GM04503 (cell line): ENCODE measurements at regions not wholly inside any gene's neighbourhood (a gene's known extent, or its start where the extent isn't known, plus 50 kb on each side); places are given as distances from the start of the nearest gene placed in this dataset.

Experiments
- DNase-seq: peaks from one replicate; pipeline ENCODE4 v3.0.0-alpha.2; 2012; ENCODE audit warnings: low read depth

DNA sequence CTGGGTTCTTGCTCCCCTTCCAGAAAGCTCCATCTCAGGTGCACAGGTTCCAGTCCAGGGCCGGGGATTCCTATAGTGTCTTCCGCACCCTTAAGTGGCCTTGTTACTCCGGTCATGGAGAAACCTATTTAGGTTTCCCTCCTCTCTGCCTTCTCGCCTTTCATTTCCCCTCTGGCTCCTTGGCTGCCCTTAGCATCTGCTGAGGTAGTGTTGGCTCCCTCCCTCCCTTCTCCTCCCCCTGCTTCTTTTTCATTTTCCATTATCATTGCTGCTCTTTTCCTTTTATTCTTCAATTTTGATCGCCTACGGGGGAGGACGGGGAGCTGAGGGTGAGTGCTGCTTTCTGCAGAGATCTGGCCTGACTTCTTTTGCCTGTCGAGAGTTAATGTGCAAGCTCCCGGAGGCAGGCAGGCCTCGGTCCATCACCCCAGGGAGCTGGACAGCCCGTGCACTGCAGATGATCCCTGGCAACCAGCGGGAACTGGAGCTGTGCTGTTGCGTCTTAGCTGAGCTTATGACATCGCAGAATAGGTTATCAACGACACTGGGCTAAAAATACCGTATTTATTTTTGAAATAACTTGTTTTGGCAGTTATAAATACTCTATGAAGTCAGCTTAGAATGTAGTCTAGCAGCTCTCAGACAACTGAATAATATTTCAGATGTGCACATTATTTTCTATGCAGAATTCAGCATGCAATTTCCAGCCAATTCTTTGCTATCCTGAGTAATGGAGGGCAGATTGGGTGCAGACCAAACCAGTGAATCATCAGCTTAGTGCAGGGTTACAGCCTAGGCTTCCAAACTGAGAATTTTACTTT, 141.9 kb downstream of the SLC4A3 start:
- DNase-seq = no peak

GRCh38 chr2:219772103-219772635, 144.7 kb downstream of the SLC4A3 start:
- no peak for DNase-seq

- no peak for DNase-seq
These were observed 145.3 kb downstream of the SLC4A3 start for GRCh38 chr2:219772697-219773096.

GRCh38 chr2:219775506-219775905, 148.1 kb downstream of the SLC4A3 start:
- no peak for DNase-seq

GRCh38 chr2:219777388-219777787, 150.0 kb downstream of the SLC4A3 start:
- DNase-seq = no peak

- DNase-seq = no peak
These were observed 150.8 kb downstream of the SLC4A3 start for GRCh38 chr2:219778189-219778588.

DNA sequence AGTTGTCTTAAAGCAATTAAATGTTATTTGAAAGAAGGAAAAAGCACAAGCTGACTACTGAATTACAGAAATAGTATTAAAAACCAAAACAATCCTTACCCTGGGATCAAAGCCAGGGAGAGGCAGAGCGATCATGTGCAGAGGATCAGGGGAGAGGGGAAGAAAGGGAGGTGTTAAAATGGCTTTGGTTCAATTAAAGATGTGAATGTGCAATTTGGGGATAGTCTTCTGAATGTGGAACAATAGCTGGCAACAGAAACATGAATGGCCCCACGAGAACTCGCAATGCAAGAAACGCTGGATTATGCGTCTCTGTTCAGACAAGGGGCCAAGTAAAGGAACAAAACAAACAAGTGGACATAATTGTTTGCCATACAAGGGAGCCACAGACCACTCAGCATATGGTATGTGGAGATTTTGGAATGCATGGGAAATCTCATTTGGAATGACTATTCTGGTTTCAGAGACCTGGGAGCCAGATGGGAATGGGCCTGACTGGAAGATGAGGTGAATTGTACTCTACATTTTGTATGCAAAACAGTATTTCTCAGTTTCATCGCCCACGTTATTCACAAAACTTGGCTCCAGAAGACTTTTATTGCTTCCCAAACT, 155.4 kb downstream of the SLC4A3 start:
- no peak for DNase-seq

DNA sequence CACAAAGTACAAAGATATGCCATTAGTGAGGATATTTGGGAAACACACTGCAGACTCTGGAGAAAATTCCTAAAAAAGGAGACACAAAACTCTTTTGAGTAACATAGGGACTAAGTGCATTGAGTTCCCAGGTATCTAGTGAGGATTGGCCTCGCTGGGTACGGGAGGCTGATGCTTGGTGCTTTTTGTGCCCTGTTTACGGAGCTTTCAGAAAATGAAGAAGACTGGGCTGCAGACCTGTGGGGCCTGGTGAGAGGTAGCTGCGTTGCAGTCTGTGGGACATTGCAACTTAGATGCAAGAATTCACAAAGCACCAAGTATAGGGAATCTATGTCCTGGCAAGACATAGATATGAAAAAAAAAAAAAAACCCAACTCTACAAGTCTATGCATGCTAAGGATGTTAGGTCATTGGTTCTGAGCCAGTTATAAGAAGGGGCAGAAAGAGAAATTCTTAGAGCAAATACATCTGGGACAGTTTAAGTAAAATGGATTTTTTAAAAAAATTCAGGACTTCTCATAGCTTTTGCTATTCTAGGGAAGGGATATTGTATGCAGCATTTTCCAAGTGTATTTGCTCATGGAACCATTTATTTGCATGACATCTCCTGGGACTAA, 156.0 kb downstream of the SLC4A3 start:
- no peak for DNase-seq

DNA sequence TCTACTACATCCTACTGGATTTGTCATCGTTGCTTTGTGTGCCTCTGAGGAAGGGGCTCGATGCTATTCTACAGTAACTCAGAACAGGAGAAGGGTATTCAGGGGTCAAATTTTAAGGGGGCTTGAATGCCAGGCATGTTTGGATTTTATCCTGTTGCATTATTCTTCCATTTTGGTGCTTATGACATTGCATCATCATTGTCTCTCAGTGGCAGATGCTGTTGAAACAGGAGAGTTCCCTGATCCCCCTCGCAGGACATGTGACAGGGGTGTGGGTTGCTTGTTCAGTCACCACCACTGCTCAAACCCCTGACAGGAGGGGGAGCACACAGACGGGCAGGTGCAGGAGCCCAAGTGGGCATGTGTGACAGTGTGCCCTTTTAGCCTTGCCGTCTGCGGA, 156.7 kb downstream of the SLC4A3 start:
- no peak for DNase-seq

DNA sequence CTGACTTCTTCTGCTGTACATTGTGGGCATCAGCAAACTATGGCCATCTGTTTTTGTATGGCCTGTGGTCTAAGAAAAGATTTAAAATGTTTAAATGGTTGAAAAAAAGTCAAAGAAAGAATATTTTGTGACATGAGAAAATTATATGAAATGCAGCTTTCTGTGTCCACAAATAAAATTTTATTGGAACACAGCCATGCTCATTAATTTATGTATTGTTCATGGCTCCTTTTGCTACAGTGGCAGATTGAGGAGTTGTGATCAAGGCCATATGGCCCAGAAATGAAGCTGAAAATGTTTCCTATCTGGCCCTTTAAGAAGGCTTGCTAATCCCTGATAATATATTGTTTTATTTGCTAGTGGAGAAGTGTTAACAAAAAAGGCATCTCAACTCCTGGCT, 162.0 kb downstream of the SLC4A3 start:
- DNase-seq = no peak

GRCh38 chr2:219792446-219792845, 165.0 kb downstream of the SLC4A3 start:
- DNase-seq = no peak

DNA sequence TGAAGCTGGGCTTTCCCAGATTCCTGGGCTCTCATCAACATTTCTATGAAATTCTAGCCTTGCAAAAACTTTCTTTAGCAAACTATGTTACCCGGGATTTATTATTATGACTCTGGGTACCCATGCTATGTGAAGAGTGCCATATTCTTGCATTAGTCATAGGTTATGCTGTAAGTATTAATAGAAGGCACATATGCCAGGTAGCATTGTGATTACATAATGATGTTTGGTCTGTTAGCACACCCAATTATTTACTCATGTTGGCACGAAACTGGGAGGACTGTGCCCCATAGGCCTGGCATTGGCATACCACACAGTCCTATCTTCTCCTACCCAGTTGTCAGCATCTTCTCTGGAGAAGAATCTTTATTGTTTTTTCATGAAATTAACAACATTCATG, 171.0 kb downstream of the SLC4A3 start:
- DNase-seq = no peak

DNA sequence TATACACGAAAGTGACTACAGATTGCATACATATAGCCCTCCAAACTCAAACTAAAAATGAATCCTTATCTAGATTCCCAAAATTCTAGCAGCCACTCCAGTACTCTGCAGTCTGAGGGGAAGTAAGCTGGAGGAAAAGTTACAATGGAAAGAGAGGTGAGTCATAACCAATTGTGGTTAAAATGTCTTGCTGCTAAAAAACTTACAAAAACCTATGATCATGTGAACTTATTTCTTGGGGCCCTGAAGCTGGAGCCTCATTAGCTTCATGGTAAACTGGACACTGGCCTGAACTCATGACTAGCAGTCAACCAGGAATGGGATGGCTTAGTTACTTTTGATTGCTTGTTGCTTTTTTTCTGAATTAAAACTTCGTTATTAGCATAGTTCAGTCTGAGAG, 175.9 kb downstream of the SLC4A3 start:
- peak; percentile 13 for DNase-seq

DNA sequence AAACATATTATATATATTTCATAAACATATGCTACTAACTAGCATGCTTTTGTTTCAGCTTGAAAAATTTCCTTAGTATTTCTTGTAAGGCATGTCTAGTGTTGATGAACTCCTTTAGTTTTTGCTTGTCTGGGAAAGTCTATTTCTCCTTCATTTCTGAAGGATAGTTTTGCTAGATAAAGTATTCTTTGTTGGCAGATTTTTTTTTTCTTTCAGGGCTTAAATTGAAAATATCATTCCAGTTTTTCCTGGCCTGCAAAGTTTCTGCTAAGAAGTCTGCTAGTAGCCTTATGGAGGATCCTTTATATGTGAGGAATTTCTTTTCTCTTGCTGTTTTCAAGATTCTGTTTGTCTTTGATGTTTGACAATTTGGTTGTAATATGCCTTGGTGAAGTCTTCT, 183.5 kb downstream of the SLC4A3 start:
- DNase-seq = no peak

GRCh38 chr2:219812672-219813071, 185.2 kb downstream of the SLC4A3 start:
- no peak for DNase-seq

DNA sequence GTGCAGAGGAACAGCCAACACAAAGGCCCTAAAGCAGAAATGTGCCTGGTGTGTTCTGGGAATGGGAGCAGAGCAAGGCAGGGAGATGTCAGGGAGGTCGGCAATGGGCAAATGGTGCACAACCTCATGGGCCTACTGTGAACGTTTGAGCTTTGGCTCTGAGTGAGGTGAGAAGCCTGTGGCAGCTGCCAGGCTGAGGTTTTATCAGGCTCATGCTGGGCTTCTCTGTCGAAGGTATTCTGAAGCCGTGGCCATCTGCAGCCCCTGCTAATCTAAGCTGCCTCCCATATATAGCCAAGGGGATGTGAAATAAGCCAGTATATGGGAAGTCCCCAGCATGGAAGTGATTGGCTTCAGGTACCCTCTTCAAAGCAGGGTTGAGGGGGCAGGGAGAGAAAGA, 193.3 kb downstream of the SLC4A3 start:
- DNase-seq = no peak

DNA sequence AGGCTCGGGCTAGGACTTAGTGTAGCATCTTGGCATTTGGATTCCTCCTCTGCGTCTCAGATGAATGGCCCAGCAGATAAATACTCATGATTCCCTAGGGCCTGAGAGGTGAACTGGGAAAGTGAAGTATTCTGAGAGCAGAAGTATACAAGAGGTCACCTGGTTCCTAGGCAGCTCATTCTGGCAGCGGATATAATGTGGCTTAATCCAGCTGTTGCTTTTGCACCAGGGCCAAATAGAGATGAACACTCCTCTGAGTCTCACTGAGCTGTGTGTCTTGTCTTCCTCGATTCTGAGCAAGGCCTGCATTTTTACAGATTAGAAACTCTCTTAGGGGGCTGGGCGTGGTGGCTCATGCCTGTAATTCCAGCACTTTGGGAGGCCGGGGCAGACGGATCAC, 196.1 kb downstream of the SLC4A3 start:
- DNase-seq = no peak

DNA sequence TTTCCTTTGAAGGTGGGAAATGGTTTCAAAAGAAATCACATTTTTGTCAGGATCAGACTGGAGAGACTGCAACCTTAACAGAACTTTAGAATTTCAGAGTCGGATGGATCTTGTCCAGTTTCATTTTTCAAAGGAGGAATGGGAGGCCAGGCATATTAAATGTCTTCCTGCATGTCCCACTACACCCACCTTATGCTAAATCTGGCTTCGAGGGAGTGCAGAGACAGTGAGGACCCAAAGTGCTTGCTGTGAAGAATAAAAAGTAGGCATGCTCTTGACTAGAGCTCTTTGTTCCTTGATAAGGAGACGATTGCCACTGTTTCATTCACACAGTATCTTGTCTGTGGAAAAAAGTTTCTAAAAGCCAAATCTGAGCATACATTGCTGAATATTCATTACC, 197.6 kb downstream of the SLC4A3 start:
- DNase-seq = no peak

DNA sequence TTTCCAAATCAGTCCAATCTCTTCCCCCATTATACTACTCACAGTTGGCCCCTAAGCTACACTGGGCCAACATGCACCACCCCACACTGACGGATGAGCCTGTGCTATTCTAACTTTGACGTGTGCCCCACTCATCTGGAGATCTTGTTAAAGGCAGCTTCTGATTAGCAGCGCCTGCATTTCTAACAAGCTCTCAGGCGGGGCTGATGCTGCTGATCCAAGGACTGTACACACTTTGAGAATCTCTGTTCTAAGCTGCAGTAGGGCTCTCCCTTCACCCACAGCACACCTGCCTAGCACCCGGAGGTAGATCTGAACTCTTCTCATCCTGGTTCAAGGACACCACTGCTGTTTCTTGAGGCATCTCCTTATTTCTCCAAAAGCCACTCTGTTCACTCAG, 200.7 kb downstream of the SLC4A3 start:
- DNase-seq = no peak

- DNase-seq = no peak
These were observed 202.4 kb downstream of the SLC4A3 start for GRCh38 chr2:219829667-219830352.

GRCh38 chr2:219830353-219830738, 202.9 kb downstream of the SLC4A3 start:
- no peak for DNase-seq

GRCh38 chr2:219831957-219832356, 204.5 kb downstream of the SLC4A3 start:
- no peak for DNase-seq

DNA sequence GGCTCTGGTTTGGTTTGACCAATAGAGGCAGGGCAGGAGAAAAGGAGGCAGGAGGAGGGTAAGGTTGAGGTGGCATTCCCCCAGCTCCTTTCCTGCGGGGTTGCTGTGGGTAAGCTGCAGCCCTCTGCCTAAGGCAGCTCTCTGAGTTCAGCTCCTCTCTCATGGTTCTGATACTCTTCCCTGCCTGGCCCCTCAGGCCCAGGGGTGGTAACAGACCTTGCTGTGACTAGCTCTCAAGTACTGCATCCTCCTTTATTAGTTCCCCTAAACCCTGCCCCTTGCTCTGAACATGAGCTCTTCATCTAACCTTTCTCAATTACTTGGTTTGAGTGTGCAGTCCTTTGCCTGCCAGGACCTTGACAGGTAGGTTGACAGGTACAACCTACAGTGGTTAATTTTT, 205.5 kb downstream of the SLC4A3 start:
- no peak for DNase-seq
